CD4-positive, alpha-beta T cell (primary cell): ENCODE measurements at regions not wholly inside any gene's neighbourhood (a gene's known extent, or its start where the extent isn't known, plus 50 kb on each side); places are given as distances from the start of the nearest gene placed in this dataset.
A peak's percentile ranks its signal among the peaks of the same experiment; 100 is the strongest.

Experiments
- ATAC-seq: fragments of 200-7000 bp; cut with Tn5 transposase; one replicate; pipeline ENCODE4 v1.10.0; 2022; ENCODE audit warnings: mild to moderate bottlenecking; ENCODE audit not compliant: poor library complexity
- CTCF ChIA-PET: fragments of 350-600 bp; sonication (Branson Sonifier 250); formaldehyde crosslinking; loops from one replicate; lab custom pipeline; 2021; ENCODE audit warnings: antibody characterized with exemption, inconsistent platforms; lab: Charles Lee
- POLR2A ChIA-PET: fragments of 350-600 bp; sonication (Branson Sonifier 250); formaldehyde crosslinking; loops from one replicate; lab custom pipeline; 2021; ENCODE audit warnings: antibody characterized with exemption, inconsistent platforms; lab: Charles Lee
- DNase-seq, 14 experiments: peaks; one replicate each; pipeline ENCODE4 v3.0.0-alpha.2; 2013 to 2020; ENCODE audit warnings: mixed read lengths in 2 of 14
- H3K27ac ChIP-seq, 2 donors: one replicate each; pipeline versions ENCODE4 v1.5.1 to v1.7.0; 2013; ENCODE audit warnings: low read length in 2 of 2, low read depth in 1 of 2, mild to moderate bottlenecking in 1 of 2
- H3K27me3 ChIP-seq, 2 experiments: 1 replicate in 1 of 2; 2 replicates in 1 of 2; pipeline versions ENCODE4 v1.6.1 to v1.7.0; 2013; ENCODE audit warnings: low read length in 2 of 2, control low read depth in 1 of 2, mild to moderate bottlenecking in 1 of 2, moderate library complexity in 1 of 2; ENCODE audit not compliant: insufficient read depth in 2 of 2, control insufficient read depth in 1 of 2
- H3K36me3 ChIP-seq: one replicate; pipeline ENCODE4 v1.6.1; 2013; ENCODE audit warnings: low read length, control low read depth; ENCODE audit not compliant: insufficient read depth
- H3K4me1 ChIP-seq: one replicate; pipeline ENCODE4 v1.6.1; 2013; ENCODE audit warnings: low read length, control low read depth; ENCODE audit not compliant: insufficient read depth
- H3K4me3 ChIP-seq: one replicate; pipeline ENCODE4 v1.5.1; 2013; ENCODE audit warnings: mild to moderate bottlenecking, low read length, moderate library complexity
- H3K9me3 ChIP-seq, 2 experiments: 1 replicate in 1 of 2; 2 replicates in 1 of 2; pipeline versions ENCODE4 v1.6.1 to v1.7.0; 2013; ENCODE audit warnings: low read length in 2 of 2, mild to moderate bottlenecking in 2 of 2, control low read depth in 1 of 2, moderate library complexity in 1 of 2; ENCODE audit not compliant: control insufficient read depth in 1 of 2, insufficient read depth in 1 of 2
- H3K27ac Mint-ChIP-seq: one replicate; pipeline ENCODE4 v1.8.0; 2020; ENCODE audit warnings: mixed read lengths
- H3K27me3 Mint-ChIP-seq: one replicate; pipeline ENCODE4 v1.8.0; 2021; ENCODE audit warnings: mixed read lengths
- H3K36me3 Mint-ChIP-seq: one replicate; pipeline ENCODE4 v1.8.0; 2021; ENCODE audit warnings: low read depth, mixed read lengths
- H3K4me1 Mint-ChIP-seq: one replicate; pipeline ENCODE4 v1.8.0; 2021; ENCODE audit warnings: low read depth, mixed read lengths
- H3K4me3 Mint-ChIP-seq: one replicate; pipeline ENCODE4 v1.8.0; 2020; ENCODE audit warnings: mild to moderate bottlenecking, mixed read lengths
- H3K9me3 Mint-ChIP-seq: one replicate; pipeline ENCODE4 v1.8.0; 2020; ENCODE audit warnings: mixed read lengths
- intact Hi-C, 2 experiments: fragments of 100-400 bp; cut with DNase I in 1 of 2; cut with micrococcal nuclease in 1 of 2; formaldehyde crosslinking; loops; one replicate each; pipeline versions ENCODE4 v1.15.1 to v1.9.0; 2023 to 2025; cut with DNase I, micrococcal nuclease
- TF ChIP-seq, protein P1 (sequence below): fragments of 200-600 bp; IDR thresholded peaks from one replicate; pipeline ENCODE4 v1.8.0; 2022; ENCODE audit warnings: antibody characterized with exemption, mild to moderate bottlenecking

GRCh38 chr2:234550511-234551107 is 53.7 kb upstream of the ARL4C start:
- CTCF ChIA-PET: no interaction called here
- H3K4me1 ChIP-seq: no peaks in the 10 kb centered on the region
- DNase-seq: peak; percentile 25 to 80 (median 42)
- H3K9me3 Mint-ChIP-seq: peaks cover 3% of the 10 kb centered on the region
- no peak overlapping the region for H3K27ac ChIP-seq
- TF ChIP-seq, protein P1, sequence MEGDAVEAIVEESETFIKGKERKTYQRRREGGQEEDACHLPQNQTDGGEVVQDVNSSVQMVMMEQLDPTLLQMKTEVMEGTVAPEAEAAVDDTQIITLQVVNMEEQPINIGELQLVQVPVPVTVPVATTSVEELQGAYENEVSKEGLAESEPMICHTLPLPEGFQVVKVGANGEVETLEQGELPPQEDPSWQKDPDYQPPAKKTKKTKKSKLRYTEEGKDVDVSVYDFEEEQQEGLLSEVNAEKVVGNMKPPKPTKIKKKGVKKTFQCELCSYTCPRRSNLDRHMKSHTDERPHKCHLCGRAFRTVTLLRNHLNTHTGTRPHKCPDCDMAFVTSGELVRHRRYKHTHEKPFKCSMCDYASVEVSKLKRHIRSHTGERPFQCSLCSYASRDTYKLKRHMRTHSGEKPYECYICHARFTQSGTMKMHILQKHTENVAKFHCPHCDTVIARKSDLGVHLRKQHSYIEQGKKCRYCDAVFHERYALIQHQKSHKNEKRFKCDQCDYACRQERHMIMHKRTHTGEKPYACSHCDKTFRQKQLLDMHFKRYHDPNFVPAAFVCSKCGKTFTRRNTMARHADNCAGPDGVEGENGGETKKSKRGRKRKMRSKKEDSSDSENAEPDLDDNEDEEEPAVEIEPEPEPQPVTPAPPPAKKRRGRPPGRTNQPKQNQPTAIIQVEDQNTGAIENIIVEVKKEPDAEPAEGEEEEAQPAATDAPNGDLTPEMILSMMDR: peak; percentile 95
- H3K4me3 ChIP-seq: no peak overlapping the region
- H3K27me3 Mint-ChIP-seq: peaks cover 40% of the 10 kb centered on the region
- intact Hi-C loops: loop anchor here (1.0 to 5.0 kb wide), 5 partner anchors 556 to 1197 kb away; no protein-coding TSS in a partner anchor
- H3K4me1 Mint-ChIP-seq: peaks cover 4% of the 10 kb centered on the region
- peaks cover 0 to 4% of the 10 kb centered on the region in 2 experiments for H3K9me3 ChIP-seq
- H3K36me3 ChIP-seq: no peaks in the 10 kb centered on the region
- POLR2A ChIA-PET: no interaction called here
- no peak overlapping the region for H3K4me3 Mint-ChIP-seq
- no peaks in the 10 kb centered on the region for H3K36me3 Mint-ChIP-seq
- peak; percentile 82 for ATAC-seq
- no peak overlapping the region for H3K27ac Mint-ChIP-seq
- H3K27me3 ChIP-seq: peaks cover 0 to 8% of the 10 kb centered on the region in 2 experiments

DNA sequence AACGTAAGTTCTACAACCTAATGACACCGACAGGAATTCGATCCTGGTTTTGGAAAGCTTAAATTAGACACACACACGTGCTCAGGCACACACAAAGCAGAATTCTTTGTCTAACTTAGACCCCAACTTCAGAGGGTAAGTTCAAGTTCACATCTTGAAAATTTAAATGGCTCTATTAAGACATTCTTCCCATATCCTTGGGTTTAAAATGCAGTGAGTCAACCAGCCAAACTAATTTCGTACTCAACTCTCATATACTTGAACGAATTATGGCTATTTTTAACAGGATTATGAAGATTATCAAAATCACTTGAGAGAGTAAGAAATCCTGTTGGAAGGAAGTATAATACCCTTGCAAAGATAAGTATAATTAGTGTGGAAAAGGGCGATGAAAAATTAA is 53.2 kb upstream of the ARL4C start:
- TF ChIP-seq, protein P1: no peak
- DNase-seq (no peak), ATAC-seq (no peak)
- H3K9me3 Mint-ChIP-seq: peaks cover 3% of the 10 kb centered on the region
- H3K27ac Mint-ChIP-seq: no peak overlapping the region
- H3K27me3 Mint-ChIP-seq: peaks cover 42% of the 10 kb centered on the region
- ChIA-PET POLR2A (no interaction called here), CTCF (no interaction called here)
- no peaks in the 10 kb centered on the region for H3K36me3 ChIP-seq
- intact Hi-C loops: loop anchor here (1.0 to 5.0 kb wide), 5 partner anchors 557 to 1197 kb away; no protein-coding TSS in a partner anchor
- no peak overlapping the region for H3K4me3 ChIP-seq
- H3K36me3 Mint-ChIP-seq: no peaks in the 10 kb centered on the region
- H3K27me3 ChIP-seq: peaks cover 0 to 8% of the 10 kb centered on the region in 2 experiments
- H3K4me1 Mint-ChIP-seq: peaks cover 4% of the 10 kb centered on the region
- no peak overlapping the region for H3K4me3 Mint-ChIP-seq
- H3K9me3 ChIP-seq: no peaks in the 10 kb centered on the region
- H3K27ac ChIP-seq: no peak overlapping the region
- H3K4me1 ChIP-seq: peaks cover 2% of the 10 kb centered on the region

DNA sequence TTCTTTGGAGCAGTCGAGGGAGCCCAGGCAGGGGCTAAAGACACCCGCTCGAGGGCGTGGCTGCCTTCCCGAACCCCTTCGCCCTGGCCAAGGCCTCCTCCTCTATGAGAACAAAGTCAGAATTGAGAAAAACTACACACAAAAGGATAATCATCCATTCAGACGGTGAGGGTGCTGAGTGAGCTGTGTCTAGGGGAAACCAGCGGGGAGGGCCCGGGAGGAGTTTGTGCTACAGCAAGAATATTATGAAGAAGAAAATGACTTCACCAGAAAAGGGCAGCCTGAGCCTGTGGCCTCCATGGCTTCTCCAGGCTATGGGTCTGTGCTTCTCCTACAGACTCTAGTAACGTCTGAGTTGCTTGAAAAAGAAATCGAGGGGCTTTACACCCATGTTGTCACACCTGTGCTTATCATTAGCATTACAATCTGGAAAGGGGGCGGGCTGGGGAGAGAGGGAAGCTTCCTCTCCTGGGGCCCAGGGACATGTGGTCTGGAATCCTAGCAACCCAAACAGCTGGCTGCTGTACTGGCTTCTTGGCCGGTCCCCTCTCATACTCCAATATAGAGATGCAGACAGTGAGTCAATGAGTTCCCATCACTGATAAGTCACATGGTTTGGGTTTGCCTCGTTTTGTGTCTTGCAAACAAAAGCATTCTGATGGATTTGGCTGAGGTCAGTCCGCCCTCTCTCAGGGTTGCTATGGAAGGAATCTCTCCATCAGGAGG is 52.0 kb upstream of the ARL4C start:
- no peak overlapping the region for H3K27ac Mint-ChIP-seq

More for the DNA sequence above, 52.0 kb upstream of the ARL4C start:
- TF ChIP-seq, protein P1: no peak
- H3K27me3 ChIP-seq: peaks cover 0 to 8% of the 10 kb centered on the region in 2 experiments
- intact Hi-C loops: no loop called here
- H3K4me3 ChIP-seq: no peak overlapping the region
- no peaks in the 10 kb centered on the region for H3K9me3 ChIP-seq
- H3K36me3 Mint-ChIP-seq: no peaks in the 10 kb centered on the region
- H3K27ac ChIP-seq: no peak overlapping the region
- H3K27me3 Mint-ChIP-seq: peaks cover 41% of the 10 kb centered on the region
- H3K36me3 ChIP-seq: no peaks in the 10 kb centered on the region
- H3K4me1 Mint-ChIP-seq: peaks cover 4% of the 10 kb centered on the region
- ChIA-PET POLR2A (no interaction called here), CTCF (no interaction called here)
- DNase-seq: no peak
- no peak overlapping the region for H3K4me3 Mint-ChIP-seq
- no peak for ATAC-seq
- H3K9me3 Mint-ChIP-seq: no peaks in the 10 kb centered on the region
- H3K4me1 ChIP-seq: peaks cover 6% of the 10 kb centered on the region
